ENCODE measurements at regions not wholly inside any gene's neighbourhood (a gene's known extent, or its start where the extent isn't known, plus 50 kb on each side); places are given as distances from the start of the nearest gene placed in this dataset.

GRCh38 chr11:11177156-11177808, 175.8 kb downstream of the CSNK2A3 start:
- no peaks in the 10 kb centered on the region for H3K4me1 ChIP-seq
- no peak for DNase-seq (ENCODE audit: extremely low spot score in 2 of 2)
- intact Hi-C loops (cut with DNase I) = no loop called here
- no peaks in the 10 kb centered on the region for H3K36me3 ChIP-seq
- no peaks in the 10 kb centered on the region for H3K27me3 ChIP-seq
- H3K27ac ChIP-seq = no peak overlapping the region
- H3K9me3 ChIP-seq = no peaks in the 10 kb centered on the region
- H3K4me3 ChIP-seq = no peak overlapping the region
- TF ChIP-seq POLR2AphosphoS5 (IDR thresholded peaks at IDR 0.05; ENCODE audit: insufficient read depth in 1 of 2, low read depth in 1 of 2) (no peak), CTCF (IDR thresholded peaks at IDR 0.05) (no peak), POLR2A (IDR thresholded peaks at IDR 0.05) (no peak)

GRCh38 chr11:11173316-11174025, 179.6 kb downstream of the CSNK2A3 start:
- Histone ChIP-seq H3K27me3 (no peaks in the 10 kb centered on the region), H3K4me1 (no peaks in the 10 kb centered on the region), H3K9me3 (no peaks in the 10 kb centered on the region), H3K4me3 (no peak overlapping the region), H3K27ac (no peak overlapping the region), H3K36me3 (no peaks in the 10 kb centered on the region)
- TF ChIP-seq POLR2AphosphoS5 (IDR thresholded peaks at IDR 0.05; ENCODE audit: insufficient read depth in 1 of 2, low read depth in 1 of 2) (no peak), CTCF (IDR thresholded peaks at IDR 0.05) (no peak), POLR2A (IDR thresholded peaks at IDR 0.05) (no peak)
- DNase-seq (ENCODE audit: extremely low spot score in 2 of 2) = peak in 1 of 2 donors; percentile 71
- intact Hi-C loops (cut with DNase I) = no loop called here

- H3K27ac ChIP-seq = no peak overlapping the region
- DNase-seq (ENCODE audit: extremely low spot score in 2 of 2) = peak in 1 of 2 donors; percentile 32
- H3K4me3 ChIP-seq = no peak overlapping the region
- no peaks in the 10 kb centered on the region for H3K4me1 ChIP-seq
- intact Hi-C loops (cut with DNase I) = no loop called here
- no peak for TF ChIP-seq POLR2A (IDR thresholded peaks at IDR 0.05)
- TF ChIP-seq POLR2AphosphoS5 (IDR thresholded peaks at IDR 0.05; ENCODE audit: insufficient read depth in 1 of 2, low read depth in 1 of 2) = no peak
- no peak for TF ChIP-seq CTCF (IDR thresholded peaks at IDR 0.05)
- no peaks in the 10 kb centered on the region for H3K9me3 ChIP-seq
- H3K27me3 ChIP-seq = no peaks in the 10 kb centered on the region
- H3K36me3 ChIP-seq = no peaks in the 10 kb centered on the region
Observed at GRCh38 chr11:11171854-11172253, 181.2 kb downstream of the CSNK2A3 start.

- H3K9me3 ChIP-seq = no peaks in the 10 kb centered on the region
- H3K36me3 ChIP-seq = no peaks in the 10 kb centered on the region
- H3K4me3 ChIP-seq = no peak overlapping the region
- DNase-seq (ENCODE audit: extremely low spot score in 2 of 2) = peak in 1 of 2 donors; percentile 74
- no peaks in the 10 kb centered on the region for H3K27me3 ChIP-seq
- intact Hi-C loops (cut with DNase I) = no loop called here
- H3K27ac ChIP-seq = peak overlapping the region; percentile 17
- no peaks in the 10 kb centered on the region for H3K4me1 ChIP-seq
- TF ChIP-seq POLR2AphosphoS5 (IDR thresholded peaks at IDR 0.05; ENCODE audit: insufficient read depth in 1 of 2, low read depth in 1 of 2) (peak in 1 of 2 donors; percentile 8), CTCF (IDR thresholded peaks at IDR 0.05) (no peak)
Observed at GRCh38 chr11:11171285-11171684, 181.8 kb downstream of the CSNK2A3 start.

Data from vagina (tissue), 2 donors.